Fibroblast of lung (primary cell): ENCODE measurements at regions not wholly inside any gene's neighbourhood (a gene's known extent, or its start where the extent isn't known, plus 50 kb on each side); places are given as distances from the start of the nearest gene placed in this dataset.
A peak's percentile ranks its signal among the peaks of the same experiment; 100 is the strongest.

Source experiments
- EZH2 ChIP-seq: IDR thresholded peaks from 2 replicates; pipeline ENCODE4 v1.5.1; 2012; ENCODE audit warnings: low read length, control low read depth, mild to moderate bottlenecking; ENCODE audit errors: missing control alignments
- TF ChIP-seq, protein P1 (sequence below), 2 donors: IDR thresholded peaks in 1 of 2; conservative IDR thresholded peaks in 1 of 2; 1 replicate in 1 of 2; 2 replicates in 1 of 2; pipeline ENCODE4 v1.5.1; 2011 to 2012; ENCODE audit warnings: low read length in 2 of 2, control low read depth in 1 of 2, inconsistent platforms in 1 of 2, low read depth in 1 of 2, mild to moderate bottlenecking in 1 of 2

DNA sequence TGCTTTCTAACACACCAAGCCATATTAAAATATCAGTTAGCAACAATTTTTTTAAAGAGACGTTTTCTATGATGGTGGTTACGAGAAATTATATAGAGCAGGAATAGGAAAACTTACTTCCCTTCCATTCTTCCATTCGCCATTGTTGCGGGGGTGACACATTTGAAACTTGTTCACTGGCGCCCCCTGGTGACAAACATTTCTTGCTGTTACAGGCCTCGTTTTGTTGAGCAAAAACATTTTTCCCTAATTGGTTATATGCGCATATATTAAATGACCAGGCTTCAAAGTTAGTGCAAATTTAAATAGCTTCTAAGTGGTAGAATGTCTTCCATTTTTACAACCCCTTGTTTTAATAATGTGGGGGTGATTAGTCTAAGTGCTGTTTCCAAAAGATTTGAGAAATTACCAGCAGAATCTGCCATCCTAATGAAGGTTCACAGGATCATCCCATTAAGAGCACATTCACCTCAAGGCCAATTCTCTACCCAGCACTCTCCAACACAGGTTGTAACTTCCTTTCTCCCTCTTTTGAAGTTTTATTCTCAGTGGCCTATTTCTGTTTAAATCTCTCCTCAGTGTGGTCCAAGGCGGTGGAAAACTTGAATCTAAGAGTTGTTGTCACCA, 1124.7 kb downstream of the FLRT2 start:
- TF ChIP-seq, protein P1, sequence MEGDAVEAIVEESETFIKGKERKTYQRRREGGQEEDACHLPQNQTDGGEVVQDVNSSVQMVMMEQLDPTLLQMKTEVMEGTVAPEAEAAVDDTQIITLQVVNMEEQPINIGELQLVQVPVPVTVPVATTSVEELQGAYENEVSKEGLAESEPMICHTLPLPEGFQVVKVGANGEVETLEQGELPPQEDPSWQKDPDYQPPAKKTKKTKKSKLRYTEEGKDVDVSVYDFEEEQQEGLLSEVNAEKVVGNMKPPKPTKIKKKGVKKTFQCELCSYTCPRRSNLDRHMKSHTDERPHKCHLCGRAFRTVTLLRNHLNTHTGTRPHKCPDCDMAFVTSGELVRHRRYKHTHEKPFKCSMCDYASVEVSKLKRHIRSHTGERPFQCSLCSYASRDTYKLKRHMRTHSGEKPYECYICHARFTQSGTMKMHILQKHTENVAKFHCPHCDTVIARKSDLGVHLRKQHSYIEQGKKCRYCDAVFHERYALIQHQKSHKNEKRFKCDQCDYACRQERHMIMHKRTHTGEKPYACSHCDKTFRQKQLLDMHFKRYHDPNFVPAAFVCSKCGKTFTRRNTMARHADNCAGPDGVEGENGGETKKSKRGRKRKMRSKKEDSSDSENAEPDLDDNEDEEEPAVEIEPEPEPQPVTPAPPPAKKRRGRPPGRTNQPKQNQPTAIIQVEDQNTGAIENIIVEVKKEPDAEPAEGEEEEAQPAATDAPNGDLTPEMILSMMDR (conservative IDR thresholded peaks at IDR 0.05 in 1 of 2, IDR thresholded peaks at IDR 0.05 in 1 of 2; ENCODE audit: low read depth in 1 of 2, low read length in 2 of 2), result peak; percentile 1 to 53
- no peak for TF ChIP-seq EZH2
